ENCODE measurements at regions not wholly inside any gene's neighbourhood (a gene's known extent, or its start where the extent isn't known, plus 50 kb on each side); places are given as distances from the start of the nearest gene placed in this dataset.

DNA sequence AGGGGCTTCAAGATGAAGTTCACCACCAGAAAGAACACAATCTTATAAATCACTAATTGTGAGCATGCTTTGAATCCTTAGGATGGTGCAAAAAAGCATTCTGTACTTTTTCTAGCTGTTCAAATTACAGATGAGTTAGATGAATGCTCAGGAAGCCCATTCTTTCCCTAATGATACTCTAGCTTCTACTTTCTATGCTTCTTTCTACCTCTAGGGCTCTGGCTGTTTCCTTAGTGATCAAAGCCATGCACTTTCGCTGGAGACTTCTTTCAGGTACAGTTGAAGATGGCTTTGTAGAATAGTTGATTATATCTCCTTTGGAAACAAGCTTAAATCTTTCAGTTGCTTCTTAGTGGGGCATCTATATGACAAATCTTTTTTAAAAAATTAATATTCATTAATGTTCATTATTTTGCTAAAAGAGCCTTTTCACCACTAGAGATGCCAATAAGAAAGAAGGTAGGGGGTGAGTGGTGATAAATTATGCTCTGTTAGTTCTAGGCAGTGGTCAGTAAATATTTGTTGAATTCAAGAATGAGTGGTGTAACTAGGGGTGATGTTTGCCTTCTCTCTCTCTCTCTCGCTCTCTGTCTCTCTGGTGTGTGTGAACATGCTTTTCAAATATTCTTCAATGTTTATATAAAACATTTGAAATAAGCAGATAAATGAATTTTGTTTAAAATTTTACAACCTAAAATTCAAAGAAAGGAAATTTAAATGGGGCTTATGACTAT lies 169.4 kb downstream of the GLUD2 start:
- no peak overlapping the region for H3K4me3 ChIP-seq (replicated peaks; ENCODE audit: low read depth, low read length)
- DNase-seq (ENCODE audit: low read depth): no peak
- TF ChIP-seq, protein P1, sequence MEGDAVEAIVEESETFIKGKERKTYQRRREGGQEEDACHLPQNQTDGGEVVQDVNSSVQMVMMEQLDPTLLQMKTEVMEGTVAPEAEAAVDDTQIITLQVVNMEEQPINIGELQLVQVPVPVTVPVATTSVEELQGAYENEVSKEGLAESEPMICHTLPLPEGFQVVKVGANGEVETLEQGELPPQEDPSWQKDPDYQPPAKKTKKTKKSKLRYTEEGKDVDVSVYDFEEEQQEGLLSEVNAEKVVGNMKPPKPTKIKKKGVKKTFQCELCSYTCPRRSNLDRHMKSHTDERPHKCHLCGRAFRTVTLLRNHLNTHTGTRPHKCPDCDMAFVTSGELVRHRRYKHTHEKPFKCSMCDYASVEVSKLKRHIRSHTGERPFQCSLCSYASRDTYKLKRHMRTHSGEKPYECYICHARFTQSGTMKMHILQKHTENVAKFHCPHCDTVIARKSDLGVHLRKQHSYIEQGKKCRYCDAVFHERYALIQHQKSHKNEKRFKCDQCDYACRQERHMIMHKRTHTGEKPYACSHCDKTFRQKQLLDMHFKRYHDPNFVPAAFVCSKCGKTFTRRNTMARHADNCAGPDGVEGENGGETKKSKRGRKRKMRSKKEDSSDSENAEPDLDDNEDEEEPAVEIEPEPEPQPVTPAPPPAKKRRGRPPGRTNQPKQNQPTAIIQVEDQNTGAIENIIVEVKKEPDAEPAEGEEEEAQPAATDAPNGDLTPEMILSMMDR (IDR thresholded peaks at IDR 0.05; ENCODE audit: low read length, missing control alignments): no peak

DNA sequence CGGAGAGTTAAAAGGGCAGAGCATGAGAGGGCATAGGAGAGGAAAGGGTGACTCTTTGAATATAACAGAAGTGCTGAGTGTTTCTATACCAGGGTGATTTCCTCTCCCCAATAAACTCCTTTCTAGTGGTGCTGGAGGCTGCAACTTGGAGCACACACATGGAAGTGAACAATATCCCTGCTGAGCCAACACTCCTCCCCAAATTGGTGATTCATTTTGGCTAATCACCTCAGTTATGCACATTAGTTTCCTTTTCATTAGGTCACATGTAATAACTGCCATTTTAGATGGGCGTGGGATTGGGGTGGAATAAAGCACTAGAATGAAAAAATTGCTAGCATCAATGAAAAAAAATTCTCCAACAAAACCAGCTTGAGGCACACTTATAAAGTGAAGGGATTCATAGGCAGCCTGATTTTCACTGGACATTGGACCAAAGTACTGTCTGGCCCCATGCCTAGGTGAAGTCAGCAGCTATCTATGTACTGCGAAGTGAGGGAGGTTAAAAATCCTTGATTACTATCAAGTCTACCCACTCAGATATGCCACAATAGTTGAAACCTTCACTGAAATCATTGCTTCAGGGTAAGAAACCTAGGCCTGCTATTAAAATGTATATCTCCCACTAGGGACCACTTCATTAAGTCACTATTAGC lies 174.0 kb downstream of the GLUD2 start:
- TF ChIP-seq, protein P1 (IDR thresholded peaks at IDR 0.05; ENCODE audit: low read length, missing control alignments): no peak
- H3K4me3 ChIP-seq (replicated peaks; ENCODE audit: low read depth, low read length): no peak overlapping the region
- peak; percentile 1 for DNase-seq (ENCODE audit: low read depth)

DNA sequence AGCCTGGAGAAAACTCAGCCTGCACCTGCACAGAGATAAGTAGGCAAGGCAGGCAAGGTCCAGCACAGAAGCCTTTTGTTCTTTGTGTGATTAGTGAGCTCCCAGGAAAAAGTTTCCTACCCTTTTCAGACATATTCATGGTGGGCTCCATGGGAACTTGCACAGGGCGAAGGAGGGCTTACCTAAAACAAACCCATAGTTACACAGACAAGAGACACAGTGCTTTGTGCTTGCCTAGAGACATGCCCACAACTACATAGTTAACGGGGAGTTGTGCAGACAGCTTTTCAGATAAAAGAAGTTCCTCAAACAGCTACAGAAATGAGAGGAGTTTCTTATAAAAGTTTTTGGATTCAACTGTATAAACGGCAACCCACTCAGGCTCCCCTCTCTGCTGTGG lies 180.5 kb downstream of the GLUD2 start:
- H3K4me3 ChIP-seq (replicated peaks; ENCODE audit: low read depth, low read length): no peak overlapping the region
- TF ChIP-seq, protein P1 (IDR thresholded peaks at IDR 0.05; ENCODE audit: low read length, missing control alignments): no peak

DNA sequence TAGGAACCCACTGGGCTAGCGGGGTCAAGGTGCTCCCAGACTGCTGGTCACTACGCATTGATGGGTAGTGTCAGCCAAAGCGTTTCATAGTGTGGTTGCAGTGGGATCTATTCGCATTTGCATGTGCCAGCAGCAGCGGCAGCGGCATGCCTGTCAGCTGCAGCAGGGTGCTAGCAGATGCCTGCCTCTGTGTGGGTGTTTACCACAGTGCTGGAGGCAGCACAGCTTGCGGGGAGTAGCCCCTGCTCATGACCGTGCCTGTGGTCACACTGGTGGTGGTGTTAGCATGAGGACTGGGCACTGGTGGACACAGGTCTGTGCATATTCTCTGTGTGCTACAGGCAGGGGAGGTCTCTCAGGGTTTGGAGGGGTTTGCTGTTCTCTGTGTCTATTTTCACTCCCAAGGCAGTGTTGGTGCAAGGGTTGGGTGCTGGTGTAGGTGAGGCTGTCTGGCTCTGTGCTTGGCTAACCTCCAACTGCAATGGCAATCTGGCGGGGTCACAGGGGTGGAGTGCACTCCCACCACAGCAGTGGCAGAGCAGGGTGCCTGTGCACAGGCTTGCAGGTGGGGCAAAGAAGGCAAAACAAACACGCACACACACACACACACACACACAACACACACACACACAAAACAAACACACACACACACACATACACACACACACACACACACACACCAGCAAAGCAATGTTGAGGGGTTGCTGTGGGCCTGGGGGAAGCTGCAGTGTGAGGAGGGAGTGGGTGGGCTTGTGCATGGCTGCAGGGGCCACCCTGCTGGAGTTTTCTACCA lies 184.4 kb downstream of the GLUD2 start:
- TF ChIP-seq, protein P1 (IDR thresholded peaks at IDR 0.05; ENCODE audit: low read length, missing control alignments): no peak
- no peak overlapping the region for H3K4me3 ChIP-seq (replicated peaks; ENCODE audit: low read depth, low read length)
- no peak for DNase-seq (ENCODE audit: low read depth)

More for the DNA sequence above, 180.5 kb downstream of the GLUD2 start:
- DNase-seq (ENCODE audit: low read depth): no peak

DNA sequence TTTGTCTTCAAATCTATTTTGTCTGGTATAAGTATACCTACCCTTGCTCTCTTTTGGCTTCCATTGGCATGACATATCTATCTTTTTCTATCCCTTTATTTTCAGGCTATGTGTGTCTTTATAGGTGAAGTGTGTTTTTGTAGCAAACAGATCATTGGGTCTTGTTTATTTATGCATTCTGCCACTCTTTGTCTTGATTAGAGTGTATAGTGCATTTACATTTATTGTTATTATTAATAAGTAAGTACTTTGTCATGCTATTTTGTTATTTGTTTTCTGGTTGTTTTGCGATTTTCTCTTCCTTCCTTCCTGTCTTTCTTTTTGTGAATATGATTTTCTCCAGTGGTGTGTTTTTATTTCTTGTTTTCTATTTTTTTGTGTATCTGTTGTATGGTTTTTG lies 188.6 kb downstream of the GLUD2 start:
- no peak for DNase-seq (ENCODE audit: low read depth)
- TF ChIP-seq, protein P1 (IDR thresholded peaks at IDR 0.05; ENCODE audit: low read length, missing control alignments): no peak
- no peak overlapping the region for H3K4me3 ChIP-seq (replicated peaks; ENCODE audit: low read depth, low read length)

DNA sequence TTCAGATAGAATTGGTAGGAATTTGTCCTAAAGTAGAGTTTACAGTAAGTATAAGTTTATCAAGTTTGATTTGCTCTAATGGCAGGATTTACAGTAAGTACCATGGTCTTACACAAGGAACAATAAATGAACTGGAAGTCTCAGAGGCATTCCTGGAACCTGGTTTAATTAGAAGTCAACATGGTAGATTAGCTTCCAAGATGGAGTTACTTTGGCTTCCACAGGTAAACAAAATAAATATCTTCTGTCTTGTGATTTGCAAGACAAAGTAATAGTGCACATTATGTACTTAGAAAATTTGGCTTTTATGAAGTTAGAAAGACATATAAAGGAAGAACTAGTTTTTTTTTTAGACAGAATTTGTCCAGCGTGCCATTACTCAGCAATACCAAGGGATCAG lies 190.7 kb downstream of the GLUD2 start:
- no peak for DNase-seq (ENCODE audit: low read depth)
- TF ChIP-seq, protein P1 (IDR thresholded peaks at IDR 0.05; ENCODE audit: low read length, missing control alignments): no peak
- no peak overlapping the region for H3K4me3 ChIP-seq (replicated peaks; ENCODE audit: low read depth, low read length)

All from fibroblast of pulmonary artery (primary cell).